PFSK-1 (cell line): ENCODE measurements at regions not wholly inside any gene's neighbourhood (a gene's known extent, or its start where the extent isn't known, plus 50 kb on each side); places are given as distances from the start of the nearest gene placed in this dataset.

Experiments used
- FOXP2 ChIP-seq: optimal IDR thresholded peaks from 2 replicates; pipeline ENCODE3; 2011; ENCODE audit warnings: borderline replicate concordance, control low read depth, inconsistent platforms; ENCODE audit not compliant: insufficient read depth; ENCODE audit errors: extremely low read length, extremely low read depth
- POLR2AphosphoS5 ChIP-seq: IDR thresholded peaks from 2 replicates; pipeline ENCODE4 v1.6.1; 2012; ENCODE audit warnings: low read depth, mild to moderate bottlenecking, control low read depth, low read length, moderate library complexity
- REST ChIP-seq, 2 experiments: IDR thresholded peaks; 2 replicates each; pipeline versions ENCODE4 v1.6.1 to v1.8.0; 2011 to 2012; ENCODE audit warnings: low read depth in 2 of 2, low read length in 2 of 2, control low read depth in 1 of 2, inconsistent platforms in 1 of 2, mild to moderate bottlenecking in 1 of 2, moderate library complexity in 1 of 2; ENCODE audit not compliant: insufficient read depth in 1 of 2
- SIN3A ChIP-seq: IDR thresholded peaks from 2 replicates; pipeline ENCODE4 v1.6.1; 2012; ENCODE audit warnings: mild to moderate bottlenecking, low read length, moderate library complexity, borderline replicate concordance; ENCODE audit not compliant: insufficient read depth
- TAF1 ChIP-seq: IDR thresholded peaks from 2 replicates; pipeline ENCODE4 v1.6.1; 2012; ENCODE audit warnings: low read length, control low read depth, borderline replicate concordance; ENCODE audit not compliant: insufficient read depth

GRCh38 chr22:48940266-48941032 is 887.2 kb downstream of the BRD1 start:
- TF ChIP-seq FOXP2: no peak
- no peak for TF ChIP-seq TAF1
- no peak for TF ChIP-seq SIN3A
- no peak for TF ChIP-seq POLR2AphosphoS5
- TF ChIP-seq REST (IDR thresholded peaks at IDR 0.05; ENCODE audit: insufficient read depth in 1 of 2, low read depth in 2 of 2, low read length in 2 of 2): no peak

- TF ChIP-seq REST (IDR thresholded peaks at IDR 0.05; ENCODE audit: insufficient read depth in 1 of 2, low read depth in 2 of 2, low read length in 2 of 2) (no peak), FOXP2 (no peak), TAF1 (no peak), SIN3A (no peak), POLR2AphosphoS5 (no peak)
These were observed 888.0 kb downstream of the BRD1 start for GRCh38 chr22:48939441-48940265.

GRCh38 chr22:48938741-48939140 is 888.9 kb downstream of the BRD1 start:
- no peak for TF ChIP-seq REST (IDR thresholded peaks at IDR 0.05; ENCODE audit: insufficient read depth in 1 of 2, low read depth in 2 of 2, low read length in 2 of 2)
- no peak for TF ChIP-seq FOXP2
- no peak for TF ChIP-seq TAF1

- TF ChIP-seq POLR2AphosphoS5 (no peak), FOXP2 (no peak), TAF1 (no peak), SIN3A (no peak), REST (IDR thresholded peaks at IDR 0.05; ENCODE audit: insufficient read depth in 1 of 2, low read depth in 2 of 2, low read length in 2 of 2) (no peak)
These were observed 890.5 kb downstream of the BRD1 start for GRCh38 chr22:48937032-48937639.
